Activated T-helper 2 cell treated with anti-CD3 and anti-CD28 coated beads, Interferon-gamma antibody, Interleukin-2, Interleukin-4, amounts not matched to agents 10 μg/mL and 5 μg/mL and 100 μg/mL, durations not matched to agents 14 hours and 24 hours and 36 hours (primary cell): ENCODE measurements at regions not wholly inside any gene's neighbourhood (a gene's known extent, or its start where the extent isn't known, plus 50 kb on each side); places are given as distances from the start of the nearest gene placed in this dataset.
"Not testable (repeated sequence)": the region's sequence is repeated elsewhere in the genome, so short reads cannot be mapped to it uniquely, and the experiment has no call there.

Experiments
- DNase-seq: peaks from one replicate; pipeline ENCODE4 v3.0.0; 2021; ENCODE audit warnings: low spot score
- H3K27ac Mint-ChIP-seq: one replicate; pipeline ENCODE4 v1.8.0; 2021; ENCODE audit warnings: mixed read lengths
- H3K27me3 Mint-ChIP-seq: one replicate; pipeline ENCODE4 v1.8.0; 2021; ENCODE audit warnings: low read depth, mixed read lengths
- H3K36me3 Mint-ChIP-seq: one replicate; pipeline ENCODE4 v1.8.0; 2021; ENCODE audit warnings: low read depth, mixed read lengths
- H3K4me1 Mint-ChIP-seq: one replicate; pipeline ENCODE4 v1.8.0; 2021; ENCODE audit warnings: low read depth, mixed read lengths
- H3K4me3 Mint-ChIP-seq: one replicate; pipeline ENCODE4 v1.8.0; 2021; ENCODE audit warnings: low read depth, mild to moderate bottlenecking, moderate library complexity, mixed read lengths
- H3K9me3 Mint-ChIP-seq: one replicate; pipeline ENCODE4 v1.8.0; 2021; ENCODE audit warnings: mixed read lengths
- intact Hi-C: fragments of 100-400 bp; cut with micrococcal nuclease; formaldehyde crosslinking; loops from one replicate; pipeline ENCODE4 v1.15.1; 2023

DNA sequence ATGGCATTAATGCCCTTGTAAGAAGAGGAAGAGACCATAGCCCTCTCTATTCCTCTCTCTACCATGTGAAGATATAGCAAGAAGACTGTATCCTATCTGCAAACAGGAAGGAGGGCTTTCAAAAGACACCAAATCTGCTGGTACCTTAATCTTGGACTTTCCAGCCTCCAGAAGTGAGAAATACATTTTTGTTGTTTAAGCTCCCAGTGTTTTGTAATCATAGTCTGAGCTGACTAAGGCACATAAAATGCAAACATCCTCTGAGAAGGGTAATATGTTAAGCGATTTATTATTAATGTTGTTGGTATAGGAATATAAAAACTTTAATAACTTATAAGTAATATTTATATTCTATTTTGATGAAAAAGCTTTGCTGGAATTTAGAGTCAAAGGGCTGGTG, 559.8 kb downstream of the SUCLG1 start:
- Mint-ChIP-seq H3K27ac (no peak overlapping the region), H3K27me3 (no peaks in the 10 kb centered on the region), H3K36me3 (no peaks in the 10 kb centered on the region), H3K9me3 (no peaks in the 10 kb centered on the region), H3K4me3 (no peak overlapping the region), H3K4me1 (no peaks in the 10 kb centered on the region)
- DNase-seq: no peak
- intact Hi-C loops: no loop called here

DNA sequence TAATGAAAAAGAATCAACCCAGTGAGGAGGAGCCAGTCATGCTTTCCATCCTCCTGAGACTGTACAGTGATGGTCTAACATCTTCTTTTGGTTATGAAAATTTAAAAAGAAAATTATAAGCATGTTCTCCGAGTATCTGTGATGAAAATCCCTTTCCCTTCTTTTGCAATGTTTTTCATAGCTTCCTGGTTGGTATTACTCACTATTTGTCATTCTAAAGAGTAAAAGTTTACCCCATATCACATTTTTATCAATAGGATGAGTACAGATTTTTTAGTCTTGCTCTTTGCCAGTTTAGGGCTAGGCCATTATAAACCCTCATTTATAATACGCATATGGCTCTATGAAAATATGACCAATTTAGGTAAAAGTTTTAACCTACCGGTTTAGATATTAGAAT, 564.1 kb downstream of the SUCLG1 start:
- no peaks in the 10 kb centered on the region for H3K4me1 Mint-ChIP-seq
- no peaks in the 10 kb centered on the region for H3K36me3 Mint-ChIP-seq
- H3K27ac Mint-ChIP-seq: no peak overlapping the region
- DNase-seq: no peak
- intact Hi-C loops: no loop called here
- no peaks in the 10 kb centered on the region for H3K27me3 Mint-ChIP-seq
- H3K9me3 Mint-ChIP-seq: no peaks in the 10 kb centered on the region
- no peak overlapping the region for H3K4me3 Mint-ChIP-seq

DNA sequence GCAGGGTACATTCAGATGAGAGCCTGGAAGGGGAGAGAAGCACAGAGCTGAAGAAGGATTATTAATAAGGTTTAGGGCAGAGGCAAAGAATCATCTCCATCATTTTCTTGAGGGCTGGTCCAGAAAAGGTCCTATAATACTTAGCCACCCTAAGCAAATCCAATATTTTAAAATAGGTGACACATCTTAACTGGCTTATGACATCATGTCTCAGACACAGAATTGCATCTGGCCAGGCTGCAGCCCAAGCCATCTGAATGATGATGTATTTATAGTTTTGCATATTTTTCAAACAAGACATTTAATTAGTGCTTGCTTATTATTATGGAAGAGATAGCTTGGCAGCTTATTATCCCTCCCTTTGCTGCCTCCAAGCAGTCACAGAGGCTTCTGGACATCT, 571.3 kb downstream of the SUCLG1 start:
- intact Hi-C loops: no loop called here
- no peaks in the 10 kb centered on the region for H3K36me3 Mint-ChIP-seq
- no peaks in the 10 kb centered on the region for H3K9me3 Mint-ChIP-seq
- H3K4me3 Mint-ChIP-seq: no peak overlapping the region
- H3K27ac Mint-ChIP-seq: no peak overlapping the region
- DNase-seq: no peak
- H3K27me3 Mint-ChIP-seq: no peaks in the 10 kb centered on the region
- H3K4me1 Mint-ChIP-seq: no peaks in the 10 kb centered on the region

DNA sequence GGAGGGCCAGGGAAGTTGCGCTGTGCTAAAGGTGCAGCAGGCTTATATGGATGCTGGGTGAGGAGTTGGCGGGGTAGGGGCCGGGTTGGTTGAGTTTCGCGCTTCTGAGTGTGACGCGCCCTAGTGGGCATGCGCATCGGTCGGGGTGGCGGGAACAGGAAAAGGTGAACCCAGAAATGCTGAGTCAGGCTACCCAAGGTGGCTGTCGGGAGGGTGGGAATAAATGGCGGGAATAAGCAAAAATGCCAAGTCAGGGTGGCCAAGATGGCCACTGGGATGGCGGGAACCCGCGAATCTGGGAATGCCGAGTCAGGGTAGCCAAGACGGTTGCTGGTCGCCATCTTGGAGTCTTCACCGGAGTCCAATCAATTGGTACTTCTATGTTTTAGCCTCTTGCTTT, 580.0 kb downstream of the SUCLG1 start:
- peaks cover 51% of the 10 kb centered on the region for H3K9me3 Mint-ChIP-seq
- DNase-seq: no peak
- H3K27ac Mint-ChIP-seq: no peak overlapping the region
- no peaks in the 10 kb centered on the region for H3K4me1 Mint-ChIP-seq
- no peak overlapping the region for H3K4me3 Mint-ChIP-seq
- no peaks in the 10 kb centered on the region for H3K27me3 Mint-ChIP-seq
- intact Hi-C loops: no loop called here
- H3K36me3 Mint-ChIP-seq: no peaks in the 10 kb centered on the region

DNA sequence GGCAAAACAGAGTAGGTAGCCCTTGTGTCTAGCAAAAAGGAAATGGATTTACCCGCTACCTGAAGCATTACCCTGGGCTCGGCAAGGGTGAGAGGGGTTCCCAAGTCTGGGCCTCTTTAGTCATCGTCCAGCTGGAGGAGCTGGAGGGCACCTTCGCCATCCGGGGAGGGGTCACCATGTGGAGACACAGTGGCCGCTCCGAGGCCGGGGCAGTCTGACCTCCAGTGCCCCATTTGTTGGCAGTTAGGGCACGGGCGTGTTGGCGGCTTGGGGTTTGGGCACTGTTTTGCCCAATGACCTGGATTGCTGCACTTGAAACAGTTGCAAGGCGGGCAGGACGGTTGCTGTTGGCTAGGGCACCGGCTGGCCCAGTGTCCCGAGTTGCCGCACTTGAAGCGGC, 581.8 kb downstream of the SUCLG1 start:
- intact Hi-C loops, H3K4me1 Mint-ChIP-seq, H3K36me3 Mint-ChIP-seq, DNase-seq, H3K27ac Mint-ChIP-seq, H3K4me3 Mint-ChIP-seq, H3K27me3 Mint-ChIP-seq: not testable (repeated sequence)
- peaks cover 58% of the 10 kb centered on the region for H3K9me3 Mint-ChIP-seq

DNA sequence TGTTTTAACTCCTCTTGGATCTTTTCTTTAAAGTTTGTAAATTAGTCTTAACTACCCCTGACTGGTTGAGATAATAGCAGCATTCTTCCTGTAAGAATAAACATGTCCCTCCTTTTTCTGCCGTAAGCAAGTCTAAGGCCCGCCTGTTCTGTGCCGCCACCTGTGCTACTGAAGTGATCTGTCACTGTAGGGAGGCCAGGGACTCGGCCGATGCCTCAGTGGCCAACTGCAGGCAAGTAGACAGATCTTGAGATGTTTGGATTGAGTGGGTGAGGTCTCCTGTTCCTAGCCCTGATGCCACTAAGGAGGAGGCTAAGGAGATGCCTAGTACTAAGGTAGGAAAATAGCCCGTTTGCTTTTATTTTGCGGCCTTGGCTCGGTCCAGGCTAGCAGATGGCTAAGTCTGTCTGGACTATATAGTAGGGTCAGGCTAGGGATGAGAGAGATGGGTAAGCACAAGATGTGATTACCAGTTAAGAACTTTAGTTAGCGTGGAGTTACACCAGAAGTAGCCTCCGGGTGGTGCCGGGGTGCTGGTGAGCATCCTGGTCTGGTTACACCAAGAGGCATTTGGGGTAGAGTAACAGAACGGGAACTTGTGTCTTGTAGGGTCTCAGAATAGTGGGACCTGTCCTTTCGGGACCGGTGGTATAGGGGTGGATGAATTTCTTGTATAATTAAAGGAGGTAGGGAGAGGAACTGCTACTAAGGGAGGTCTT, 584.2 kb downstream of the SUCLG1 start:
- Mint-ChIP-seq H3K36me3 (no peaks in the 10 kb centered on the region), H3K4me3 (no peak overlapping the region), H3K27ac (no peak overlapping the region), H3K9me3 (peaks cover 54% of the 10 kb centered on the region), H3K4me1 (no peaks in the 10 kb centered on the region), H3K27me3 (no peaks in the 10 kb centered on the region)
- intact Hi-C loops: no loop called here
- no peak for DNase-seq

DNA sequence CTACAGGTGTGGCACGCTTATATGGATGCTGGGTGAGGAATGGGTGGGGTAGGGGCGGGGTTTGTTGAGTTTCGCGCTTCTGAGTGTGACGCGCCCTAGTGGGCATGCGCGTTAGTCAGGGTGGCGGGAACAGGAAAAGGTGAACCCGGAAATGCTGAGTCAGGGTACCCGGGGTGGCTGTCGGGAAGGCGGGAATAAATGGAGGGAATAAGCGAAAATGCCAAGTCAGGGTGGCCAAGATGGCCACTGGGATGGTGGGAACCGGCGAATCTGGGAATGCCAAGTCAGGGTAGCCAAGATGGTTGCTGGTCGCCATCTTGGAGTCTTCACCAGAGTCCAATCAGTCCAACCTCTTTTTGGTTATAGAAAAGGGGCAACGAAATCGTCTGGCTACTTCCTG, 585.0 kb downstream of the SUCLG1 start:
- Mint-ChIP-seq H3K9me3 (peaks cover 49% of the 10 kb centered on the region), H3K4me1 (no peaks in the 10 kb centered on the region), H3K36me3 (no peaks in the 10 kb centered on the region), H3K4me3 (no peak overlapping the region), H3K27me3 (no peaks in the 10 kb centered on the region), H3K27ac (no peak overlapping the region)
- no peak for DNase-seq
- intact Hi-C loops: no loop called here

DNA sequence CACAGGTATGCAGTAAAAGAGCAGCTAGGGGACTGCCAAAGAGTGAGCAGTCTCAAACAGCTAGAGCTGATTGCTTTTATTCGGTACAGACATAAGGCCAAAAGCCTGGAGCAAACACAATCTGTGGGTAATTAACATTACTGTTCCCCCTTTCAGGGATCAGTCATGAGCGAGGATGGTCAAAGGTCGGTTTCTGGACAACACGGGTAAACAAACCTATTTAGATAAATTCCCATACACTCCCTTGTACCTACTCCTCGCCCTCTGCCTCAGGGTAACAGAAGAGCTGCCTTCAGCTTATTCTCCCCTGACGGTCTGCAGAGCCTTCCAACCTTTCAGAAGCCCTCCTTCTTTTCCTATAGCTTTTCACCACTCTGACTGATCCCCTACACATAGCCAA, 586.0 kb downstream of the SUCLG1 start:
- Mint-ChIP-seq H3K4me3 (no peak overlapping the region), H3K27me3 (no peaks in the 10 kb centered on the region), H3K9me3 (peaks cover 40% of the 10 kb centered on the region), H3K27ac (no peak overlapping the region), H3K36me3 (no peaks in the 10 kb centered on the region), H3K4me1 (no peaks in the 10 kb centered on the region)
- DNase-seq: no peak
- intact Hi-C loops: no loop called here

DNA sequence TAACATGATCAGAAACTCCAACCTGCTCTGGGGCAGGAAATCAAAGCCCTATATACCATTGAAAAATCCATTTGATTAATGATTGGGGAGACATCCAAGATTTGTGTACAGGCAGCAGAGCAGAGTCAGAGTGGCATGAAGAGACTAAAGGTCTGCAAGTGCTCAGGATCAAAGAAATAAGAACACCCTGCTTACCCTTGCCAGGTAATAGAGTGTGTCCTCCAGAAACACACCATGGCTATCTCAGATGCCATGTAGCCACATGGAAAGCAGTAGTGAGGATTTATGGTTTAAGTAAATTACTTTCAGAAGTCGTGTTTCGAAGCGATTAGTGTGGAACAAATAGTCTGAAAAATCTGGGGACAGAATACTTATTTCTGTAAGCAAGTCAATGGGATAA, 592.9 kb downstream of the SUCLG1 start:
- intact Hi-C loops: no loop called here
- H3K27me3 Mint-ChIP-seq: no peaks in the 10 kb centered on the region

DNA sequence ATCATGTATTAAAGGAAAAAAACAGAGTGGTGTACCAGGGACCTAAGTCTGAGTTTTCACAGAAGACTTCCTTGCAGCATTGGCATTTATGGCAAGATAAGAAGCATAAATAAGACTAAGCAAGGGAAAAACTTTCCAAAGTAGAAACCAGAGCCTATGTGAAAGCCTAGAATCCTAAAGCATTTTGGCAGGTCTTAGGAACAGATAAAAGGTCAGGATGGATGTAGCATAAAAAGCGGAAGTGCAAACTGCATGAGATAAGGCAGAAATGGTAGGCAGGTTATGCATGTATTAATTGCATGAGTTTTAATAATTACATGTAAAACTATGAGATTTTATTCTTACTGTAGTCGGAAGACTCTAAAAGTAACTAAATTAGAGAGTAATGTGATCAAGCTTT, 596.5 kb downstream of the SUCLG1 start:
- H3K27ac Mint-ChIP-seq: no peak overlapping the region
- no peak for DNase-seq
- H3K4me1 Mint-ChIP-seq: no peaks in the 10 kb centered on the region
- H3K4me3 Mint-ChIP-seq: no peak overlapping the region
- no peaks in the 10 kb centered on the region for H3K9me3 Mint-ChIP-seq
- no peaks in the 10 kb centered on the region for H3K36me3 Mint-ChIP-seq
- H3K27me3 Mint-ChIP-seq: no peaks in the 10 kb centered on the region
- intact Hi-C loops: no loop called here

More for the DNA sequence above, 592.9 kb downstream of the SUCLG1 start:
- no peaks in the 10 kb centered on the region for H3K9me3 Mint-ChIP-seq
- no peaks in the 10 kb centered on the region for H3K4me1 Mint-ChIP-seq
- H3K4me3 Mint-ChIP-seq: no peak overlapping the region
- H3K36me3 Mint-ChIP-seq: no peaks in the 10 kb centered on the region
- DNase-seq: no peak
- H3K27ac Mint-ChIP-seq: no peak overlapping the region

DNA sequence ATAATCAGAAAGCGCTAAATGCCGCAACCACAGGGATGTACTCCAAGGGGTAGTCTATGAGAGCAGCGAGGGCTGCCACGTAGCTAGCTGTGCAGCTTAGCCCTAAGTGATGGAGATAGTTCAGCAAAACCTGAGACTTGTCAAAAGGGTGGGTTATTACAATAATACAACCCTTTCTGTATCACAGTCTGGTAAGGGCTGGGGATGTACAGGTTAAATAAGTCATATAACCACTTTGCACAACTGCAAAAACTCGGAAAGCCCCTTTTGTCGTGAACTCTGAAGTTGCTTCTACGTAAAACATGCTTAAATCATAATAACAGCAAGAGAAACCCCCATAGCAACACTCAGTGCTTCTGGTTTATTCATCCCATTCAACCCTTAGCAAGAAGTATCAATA, 598.8 kb downstream of the SUCLG1 start:
- no peak for DNase-seq
- Mint-ChIP-seq H3K9me3 (no peaks in the 10 kb centered on the region), H3K4me1 (no peaks in the 10 kb centered on the region), H3K27ac (no peak overlapping the region), H3K27me3 (no peaks in the 10 kb centered on the region), H3K4me3 (no peak overlapping the region), H3K36me3 (no peaks in the 10 kb centered on the region)
- intact Hi-C loops: no loop called here

DNA sequence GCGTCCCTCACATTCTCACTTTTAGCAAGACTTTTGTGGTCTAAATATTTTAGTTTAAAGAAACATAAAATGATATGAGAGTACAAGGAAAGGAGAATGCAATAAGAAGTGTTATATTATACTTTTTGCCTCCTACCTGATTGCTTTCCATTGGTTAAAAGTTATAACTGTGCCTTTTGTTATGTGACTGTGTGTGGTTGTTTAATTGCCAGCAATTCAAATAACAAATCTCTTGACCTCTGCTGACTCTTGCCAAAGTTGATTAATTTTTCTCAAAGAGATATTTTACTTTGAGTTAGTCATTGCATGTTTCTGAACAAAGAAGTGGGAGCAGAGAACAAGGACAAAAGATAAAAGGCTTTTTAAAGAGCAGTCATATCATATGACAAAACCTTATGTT, 599.5 kb downstream of the SUCLG1 start:
- no peak for DNase-seq
- no peak overlapping the region for H3K27ac Mint-ChIP-seq
- intact Hi-C loops: no loop called here

DNA sequence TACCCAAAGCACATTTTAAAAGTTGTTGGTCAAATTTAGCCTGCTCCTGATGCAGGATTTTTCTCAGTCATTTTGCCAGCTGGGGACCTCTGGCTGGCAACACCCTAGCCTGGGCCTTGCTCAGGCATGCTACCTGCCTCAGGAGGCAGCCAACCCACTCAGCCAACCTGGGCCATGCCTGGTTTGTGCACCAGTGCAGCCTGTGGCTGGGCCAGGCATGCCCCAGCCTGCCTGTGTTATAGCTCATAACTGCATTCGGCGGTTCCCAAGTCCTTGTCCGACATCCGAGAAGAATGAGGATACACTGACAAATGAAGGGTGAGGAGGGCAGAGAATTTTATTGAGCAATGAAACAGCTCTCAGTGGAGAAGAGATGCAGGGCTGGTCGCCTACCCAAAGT, 608.0 kb downstream of the SUCLG1 start:
- Mint-ChIP-seq H3K4me3 (no peak overlapping the region), H3K27me3 (no peaks in the 10 kb centered on the region), H3K27ac (no peak overlapping the region), H3K36me3 (no peaks in the 10 kb centered on the region), H3K4me1 (no peaks in the 10 kb centered on the region), H3K9me3 (no peaks in the 10 kb centered on the region)
- intact Hi-C loops: no loop called here
- DNase-seq: no peak

More for the DNA sequence above, 599.5 kb downstream of the SUCLG1 start:
- Mint-ChIP-seq H3K4me1 (no peaks in the 10 kb centered on the region), H3K4me3 (no peak overlapping the region), H3K9me3 (no peaks in the 10 kb centered on the region), H3K27me3 (no peaks in the 10 kb centered on the region), H3K36me3 (no peaks in the 10 kb centered on the region)
